GM23338 (cell line): ENCODE measurements at regions not wholly inside any gene's neighbourhood (a gene's known extent, or its start where the extent isn't known, plus 50 kb on each side); places are given as distances from the start of the nearest gene placed in this dataset.

Experiments
- ATAC-seq: fragments of 200-7000 bp; cut with Tn5 transposase; 3 replicates; pipeline ENCODE4 v1.9.1; 2020
- DNase-seq: peaks from one replicate; pipeline ENCODE4 v3.0.0-alpha.2; 2015; ENCODE audit warnings: low spot score
- H2AFZ ChIP-seq: fragments of 200-600 bp; sonication (generic); 2 replicates; pipeline ENCODE4 v1.8.0; 2016; ENCODE audit warnings: antibody characterized with exemption, mild to moderate bottlenecking, moderate library complexity
- H3F3A ChIP-seq: fragments of 200-600 bp; sonication (generic); replicated peaks from 2 replicates; pipeline ENCODE4 v1.8.0; 2017; ENCODE audit warnings: antibody characterized with exemption, mixed run types, low read depth
- H3K27ac ChIP-seq: fragments of 200-600 bp; sonication (generic); 2 replicates; pipeline ENCODE4 v1.6.1; 2016; ENCODE audit warnings: low read depth
- H3K27me3 ChIP-seq: fragments of 200-600 bp; sonication (generic); 2 replicates; pipeline ENCODE4 v1.8.0; 2016; ENCODE audit warnings: mild to moderate bottlenecking, mixed run types, moderate library complexity; ENCODE audit not compliant: insufficient read depth
- H3K36me3 ChIP-seq: fragments of 200-600 bp; sonication (generic); 2 replicates; pipeline ENCODE4 v1.8.0; 2016; ENCODE audit warnings: mild to moderate bottlenecking; ENCODE audit not compliant: insufficient read depth
- H3K4me1 ChIP-seq: fragments of 200-600 bp; sonication (generic); 2 replicates; pipeline ENCODE4 v1.8.0; 2016; ENCODE audit warnings: mild to moderate bottlenecking, moderate library complexity; ENCODE audit not compliant: insufficient read depth
- H3K4me2 ChIP-seq: fragments of 200-600 bp; sonication (generic); 2 replicates; pipeline ENCODE4 v1.7.1; 2017; ENCODE audit warnings: mixed run types
- H3K4me3 ChIP-seq: fragments of 200-600 bp; sonication (generic); 2 replicates; pipeline ENCODE4 v1.6.1; 2016; ENCODE audit warnings: mixed run types
- H3K79me2 ChIP-seq: fragments of 200-600 bp; sonication (generic); replicated peaks from 2 replicates; pipeline ENCODE4 v1.8.0; 2017; ENCODE audit warnings: mild to moderate bottlenecking; ENCODE audit not compliant: insufficient read depth
- H3K9me2 ChIP-seq: fragments of 200-600 bp; sonication (generic); 2 replicates; pipeline ENCODE4 v1.8.0; 2017; ENCODE audit not compliant: insufficient read depth
- H4K20me1 ChIP-seq: fragments of 200-600 bp; sonication (generic); replicated peaks from 2 replicates; pipeline ENCODE4 v1.8.0; 2017; ENCODE audit warnings: mild to moderate bottlenecking; ENCODE audit not compliant: insufficient read depth
- H3K27ac Mint-ChIP-seq: 2 replicates; pipeline ENCODE4 v1.8.0; 2020; ENCODE audit warnings: inconsistent platforms, mild to moderate bottlenecking, moderate library complexity, mixed read lengths
- H3K27me3 Mint-ChIP-seq: 3 replicates; pipeline ENCODE4 v1.8.0; 2022; ENCODE audit warnings: low read depth, mild to moderate bottlenecking, moderate library complexity, mixed read lengths, inconsistent platforms; ENCODE audit not compliant: insufficient read depth, poor library complexity
- H3K36me3 Mint-ChIP-seq: 3 replicates; pipeline ENCODE4 v1.8.0; 2021; ENCODE audit warnings: low read depth, mild to moderate bottlenecking, inconsistent platforms, moderate library complexity, mixed read lengths
- H3K4me1 Mint-ChIP-seq: 3 replicates; pipeline ENCODE4 v1.8.0; 2020; ENCODE audit warnings: mild to moderate bottlenecking, inconsistent platforms, mixed read lengths
- H3K4me3 Mint-ChIP-seq: 3 replicates; pipeline ENCODE4 v1.8.0; 2021; ENCODE audit warnings: moderate library complexity, mild to moderate bottlenecking, inconsistent platforms, mixed read lengths
- H3K9me3 Mint-ChIP-seq: 3 replicates; pipeline ENCODE4 v1.8.0; 2020; ENCODE audit warnings: moderate library complexity, mild to moderate bottlenecking, inconsistent platforms, mixed read lengths
- CREB1 ChIP-seq: fragments of 250-450 bp; sonication (Bioruptor Pico); IDR thresholded peaks from 2 replicates; pipeline ENCODE4 v1.5.0; 2020; ENCODE audit warnings: low read depth, mild to moderate bottlenecking, moderate library complexity
- EZH2 ChIP-seq: fragments of 200-600 bp; sonication (generic); IDR thresholded peaks from one replicate; pipeline ENCODE4 v1.8.0; 2017; ENCODE audit warnings: antibody characterized with exemption, mild to moderate bottlenecking, low read depth; ENCODE audit not compliant: unreplicated experiment
- EZH2phosphoT487 ChIP-seq: fragments of 200-600 bp; sonication (generic); IDR thresholded peaks from one replicate; pipeline ENCODE4 v1.8.1; 2018; ENCODE audit warnings: antibody characterized with exemption; ENCODE audit not compliant: unreplicated experiment
- JUNB ChIP-seq: IDR thresholded peaks from one replicate; pipeline ENCODE4 v1.6.1; 2016; ENCODE audit warnings: antibody characterized with exemption; ENCODE audit not compliant: unreplicated experiment
- NANOG ChIP-seq: IDR thresholded peaks from 2 replicates; pipeline ENCODE4 v1.6.1; 2016; ENCODE audit warnings: antibody characterized with exemption, borderline replicate concordance
- POLR2AphosphoS5 ChIP-seq: IDR thresholded peaks from 2 replicates; pipeline ENCODE4 v1.6.1; 2016; ENCODE audit warnings: antibody characterized with exemption, low read depth
- STAT1 ChIP-seq: IDR thresholded peaks from one replicate; pipeline ENCODE4 v1.6.1; 2016; ENCODE audit warnings: antibody characterized with exemption; ENCODE audit not compliant: unreplicated experiment
- ZNF114 ChIP-seq: fragments of 250-450 bp; sonication (Bioruptor Pico); IDR thresholded peaks from 2 replicates; pipeline ENCODE4 v1.5.0; 2020; ENCODE audit warnings: mild to moderate bottlenecking, moderate library complexity
- ZNF331 ChIP-seq: fragments of 250-450 bp; sonication (Bioruptor Pico); IDR thresholded peaks from 2 replicates; pipeline ENCODE4 v1.5.0; 2020; ENCODE audit warnings: low read depth, mild to moderate bottlenecking, moderate library complexity
- TF ChIP-seq, protein P1 (sequence below): IDR thresholded peaks from 2 replicates; pipeline ENCODE4 v1.6.1; 2016; ENCODE audit warnings: antibody characterized with exemption
- TF ChIP-seq, protein P2 (sequence below): IDR thresholded peaks from one replicate; pipeline ENCODE4 v1.6.1; 2018; ENCODE audit warnings: antibody characterized with exemption; ENCODE audit not compliant: unreplicated experiment
- TF ChIP-seq, protein P3 (sequence below), 2 experiments: fragments of 200-600 bp in 1 of 2; sonication (generic) in 1 of 2; conservative IDR thresholded peaks; 2 replicates each; pipeline versions ENCODE4 v1.5.1 to v1.6.1; 2016 to 2017; ENCODE audit warnings: antibody characterized with exemption in 2 of 2, low read depth in 2 of 2, mild to moderate bottlenecking in 2 of 2, moderate library complexity in 1 of 2

DNA sequence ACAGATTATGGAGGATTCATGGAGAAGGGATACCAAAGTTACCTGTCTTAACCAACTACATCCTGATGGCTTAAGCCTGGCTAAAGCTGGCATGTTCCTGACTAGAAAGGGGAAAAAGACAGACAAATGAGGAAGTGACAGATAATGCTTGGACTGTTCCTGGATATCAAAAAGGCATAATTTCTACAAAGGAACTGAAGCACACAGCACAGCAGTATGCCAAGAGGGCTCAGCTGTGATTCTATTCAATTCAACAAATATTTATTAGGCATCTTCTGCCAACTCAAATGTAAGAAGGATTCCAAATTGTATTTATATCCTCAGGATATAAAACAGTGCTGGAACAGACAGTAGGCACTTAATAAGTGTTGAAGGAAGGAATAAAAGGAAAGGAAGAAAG lies 59.5 kb downstream of the KLF12 start:
- TF ChIP-seq, protein P1, sequence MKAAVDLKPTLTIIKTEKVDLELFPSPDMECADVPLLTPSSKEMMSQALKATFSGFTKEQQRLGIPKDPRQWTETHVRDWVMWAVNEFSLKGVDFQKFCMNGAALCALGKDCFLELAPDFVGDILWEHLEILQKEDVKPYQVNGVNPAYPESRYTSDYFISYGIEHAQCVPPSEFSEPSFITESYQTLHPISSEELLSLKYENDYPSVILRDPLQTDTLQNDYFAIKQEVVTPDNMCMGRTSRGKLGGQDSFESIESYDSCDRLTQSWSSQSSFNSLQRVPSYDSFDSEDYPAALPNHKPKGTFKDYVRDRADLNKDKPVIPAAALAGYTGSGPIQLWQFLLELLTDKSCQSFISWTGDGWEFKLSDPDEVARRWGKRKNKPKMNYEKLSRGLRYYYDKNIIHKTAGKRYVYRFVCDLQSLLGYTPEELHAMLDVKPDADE, result no peak
- TF ChIP-seq EZH2phosphoT487 (no peak), EZH2 (no peak), STAT1 (no peak), NANOG (no peak), POLR2AphosphoS5 (no peak), JUNB (no peak), ZNF114 (no peak), CREB1 (CRISPR knock-in tag) (no peak)
- H3K79me2 ChIP-seq, result peaks cover 11% of the 10 kb centered on the region
- DNase-seq (no peak), ATAC-seq (no peak)
- H2AFZ ChIP-seq, result no peak overlapping the region
- H3K36me3 Mint-ChIP-seq, result no peaks in the 10 kb centered on the region
- no peak overlapping the region for H3K4me2 ChIP-seq
- no peak overlapping the region for H3K4me3 ChIP-seq
- H3K4me1 ChIP-seq, result 0 out of 2 replicates have a peak, but pooled peaks cover 4% of the 10 kb centered on the region
- H4K20me1 ChIP-seq, result no peaks in the 10 kb centered on the region
- no peaks in the 10 kb centered on the region for H3F3A ChIP-seq
- H3K27me3 ChIP-seq, result no peaks in the 10 kb centered on the region
- H3K4me1 Mint-ChIP-seq, result peaks cover 26% of the 10 kb centered on the region
- no peaks in the 10 kb centered on the region for H3K27me3 Mint-ChIP-seq
- no peaks in the 10 kb centered on the region for H3K9me2 ChIP-seq
- no peaks in the 10 kb centered on the region for H3K9me3 Mint-ChIP-seq
- no peaks in the 10 kb centered on the region for H3K36me3 ChIP-seq
- H3K27ac Mint-ChIP-seq, result no peak overlapping the region
- no peak overlapping the region for H3K27ac ChIP-seq
- no peak overlapping the region for H3K4me3 Mint-ChIP-seq

DNA sequence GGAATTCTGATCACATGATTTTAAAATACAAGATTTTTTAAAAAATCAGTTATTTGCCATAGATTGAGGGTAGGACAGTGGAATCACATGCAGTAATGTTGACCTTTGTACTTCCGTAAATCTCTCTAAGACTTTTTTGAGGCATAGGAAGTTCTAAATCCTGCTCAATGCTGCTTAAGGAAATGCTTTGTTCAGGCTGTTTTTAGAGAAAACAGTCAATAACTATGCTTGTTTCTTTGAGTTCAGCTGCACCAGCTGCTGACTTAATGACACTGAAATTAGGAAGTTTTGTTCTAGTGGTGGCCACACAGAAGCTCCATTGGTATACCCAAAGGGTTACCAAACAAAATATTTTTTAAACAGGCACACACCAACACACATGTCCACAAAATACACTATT lies 60.9 kb downstream of the KLF12 start:
- no peaks in the 10 kb centered on the region for H3K9me2 ChIP-seq
- H3K36me3 Mint-ChIP-seq, result no peaks in the 10 kb centered on the region
- H3K27me3 Mint-ChIP-seq, result no peaks in the 10 kb centered on the region
- H3K9me3 Mint-ChIP-seq, result no peaks in the 10 kb centered on the region
- H2AFZ ChIP-seq, result no peak overlapping the region
- DNase-seq (no peak), ATAC-seq (no peak)
- no peak overlapping the region for H3K27ac ChIP-seq
- no peak overlapping the region for H3K4me3 Mint-ChIP-seq
- no peak overlapping the region for H3K4me2 ChIP-seq
- H3K4me1 Mint-ChIP-seq, result peaks cover 26% of the 10 kb centered on the region
- no peaks in the 10 kb centered on the region for H3F3A ChIP-seq
- H3K4me3 ChIP-seq, result no peak overlapping the region
- H3K27me3 ChIP-seq, result no peaks in the 10 kb centered on the region
- no peaks in the 10 kb centered on the region for H3K36me3 ChIP-seq
- H3K27ac Mint-ChIP-seq, result no peak overlapping the region
- peaks cover 13% of the 10 kb centered on the region for H3K79me2 ChIP-seq
- no peaks in the 10 kb centered on the region for H4K20me1 ChIP-seq
- 0 out of 2 replicates have a peak, but pooled peaks cover 4% of the 10 kb centered on the region for H3K4me1 ChIP-seq
- TF ChIP-seq, protein P2, sequence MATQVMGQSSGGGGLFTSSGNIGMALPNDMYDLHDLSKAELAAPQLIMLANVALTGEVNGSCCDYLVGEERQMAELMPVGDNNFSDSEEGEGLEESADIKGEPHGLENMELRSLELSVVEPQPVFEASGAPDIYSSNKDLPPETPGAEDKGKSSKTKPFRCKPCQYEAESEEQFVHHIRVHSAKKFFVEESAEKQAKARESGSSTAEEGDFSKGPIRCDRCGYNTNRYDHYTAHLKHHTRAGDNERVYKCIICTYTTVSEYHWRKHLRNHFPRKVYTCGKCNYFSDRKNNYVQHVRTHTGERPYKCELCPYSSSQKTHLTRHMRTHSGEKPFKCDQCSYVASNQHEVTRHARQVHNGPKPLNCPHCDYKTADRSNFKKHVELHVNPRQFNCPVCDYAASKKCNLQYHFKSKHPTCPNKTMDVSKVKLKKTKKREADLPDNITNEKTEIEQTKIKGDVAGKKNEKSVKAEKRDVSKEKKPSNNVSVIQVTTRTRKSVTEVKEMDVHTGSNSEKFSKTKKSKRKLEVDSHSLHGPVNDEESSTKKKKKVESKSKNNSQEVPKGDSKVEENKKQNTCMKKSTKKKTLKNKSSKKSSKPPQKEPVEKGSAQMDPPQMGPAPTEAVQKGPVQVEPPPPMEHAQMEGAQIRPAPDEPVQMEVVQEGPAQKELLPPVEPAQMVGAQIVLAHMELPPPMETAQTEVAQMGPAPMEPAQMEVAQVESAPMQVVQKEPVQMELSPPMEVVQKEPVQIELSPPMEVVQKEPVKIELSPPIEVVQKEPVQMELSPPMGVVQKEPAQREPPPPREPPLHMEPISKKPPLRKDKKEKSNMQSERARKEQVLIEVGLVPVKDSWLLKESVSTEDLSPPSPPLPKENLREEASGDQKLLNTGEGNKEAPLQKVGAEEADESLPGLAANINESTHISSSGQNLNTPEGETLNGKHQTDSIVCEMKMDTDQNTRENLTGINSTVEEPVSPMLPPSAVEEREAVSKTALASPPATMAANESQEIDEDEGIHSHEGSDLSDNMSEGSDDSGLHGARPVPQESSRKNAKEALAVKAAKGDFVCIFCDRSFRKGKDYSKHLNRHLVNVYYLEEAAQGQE, result no peak
- TF ChIP-seq ZNF331 (no peak), NANOG (no peak), JUNB (no peak), EZH2phosphoT487 (no peak), POLR2AphosphoS5 (no peak), EZH2 (no peak), CREB1 (CRISPR knock-in tag) (no peak), ZNF114 (no peak)
- TF ChIP-seq, protein P3, sequence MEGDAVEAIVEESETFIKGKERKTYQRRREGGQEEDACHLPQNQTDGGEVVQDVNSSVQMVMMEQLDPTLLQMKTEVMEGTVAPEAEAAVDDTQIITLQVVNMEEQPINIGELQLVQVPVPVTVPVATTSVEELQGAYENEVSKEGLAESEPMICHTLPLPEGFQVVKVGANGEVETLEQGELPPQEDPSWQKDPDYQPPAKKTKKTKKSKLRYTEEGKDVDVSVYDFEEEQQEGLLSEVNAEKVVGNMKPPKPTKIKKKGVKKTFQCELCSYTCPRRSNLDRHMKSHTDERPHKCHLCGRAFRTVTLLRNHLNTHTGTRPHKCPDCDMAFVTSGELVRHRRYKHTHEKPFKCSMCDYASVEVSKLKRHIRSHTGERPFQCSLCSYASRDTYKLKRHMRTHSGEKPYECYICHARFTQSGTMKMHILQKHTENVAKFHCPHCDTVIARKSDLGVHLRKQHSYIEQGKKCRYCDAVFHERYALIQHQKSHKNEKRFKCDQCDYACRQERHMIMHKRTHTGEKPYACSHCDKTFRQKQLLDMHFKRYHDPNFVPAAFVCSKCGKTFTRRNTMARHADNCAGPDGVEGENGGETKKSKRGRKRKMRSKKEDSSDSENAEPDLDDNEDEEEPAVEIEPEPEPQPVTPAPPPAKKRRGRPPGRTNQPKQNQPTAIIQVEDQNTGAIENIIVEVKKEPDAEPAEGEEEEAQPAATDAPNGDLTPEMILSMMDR (conservative IDR thresholded peaks at IDR 0.05; ENCODE audit: low read depth in 2 of 2), result no peak
- TF ChIP-seq, protein P1, result no peak
